GM19035 (cell line): ENCODE measurements at regions not wholly inside any gene's neighbourhood (a gene's known extent, or its start where the extent isn't known, plus 50 kb on each side); places are given as distances from the start of the nearest gene placed in this dataset.

ENCODE experiments used
- ATAC-seq: cut with Tn5 transposase; IDR thresholded peaks from one replicate; pipeline ENCODE4 v1.9.1; 2021; ENCODE audit not compliant: unreplicated experiment

GRCh38 chr12:87841935-87842334 is 187.3 kb downstream of the C12orf50 start:
- ATAC-seq, result no peak

GRCh38 chr12:87836190-87836589 is 193.0 kb downstream of the C12orf50 start:
- no peak for ATAC-seq

- no peak for ATAC-seq
These were observed 200.7 kb downstream of the C12orf50 start for GRCh38 chr12:87828382-87828973.

GRCh38 chr12:87827638-87828264 is 201.4 kb downstream of the C12orf50 start:
- ATAC-seq, result no peak

GRCh38 chr12:87822923-87823322 is 206.3 kb downstream of the C12orf50 start:
- no peak for ATAC-seq

- no peak for ATAC-seq
These were observed 208.5 kb downstream of the C12orf50 start for GRCh38 chr12:87820524-87821202.

GRCh38 chr12:87818441-87818840 is 210.8 kb downstream of the C12orf50 start:
- ATAC-seq, result no peak

DNA sequence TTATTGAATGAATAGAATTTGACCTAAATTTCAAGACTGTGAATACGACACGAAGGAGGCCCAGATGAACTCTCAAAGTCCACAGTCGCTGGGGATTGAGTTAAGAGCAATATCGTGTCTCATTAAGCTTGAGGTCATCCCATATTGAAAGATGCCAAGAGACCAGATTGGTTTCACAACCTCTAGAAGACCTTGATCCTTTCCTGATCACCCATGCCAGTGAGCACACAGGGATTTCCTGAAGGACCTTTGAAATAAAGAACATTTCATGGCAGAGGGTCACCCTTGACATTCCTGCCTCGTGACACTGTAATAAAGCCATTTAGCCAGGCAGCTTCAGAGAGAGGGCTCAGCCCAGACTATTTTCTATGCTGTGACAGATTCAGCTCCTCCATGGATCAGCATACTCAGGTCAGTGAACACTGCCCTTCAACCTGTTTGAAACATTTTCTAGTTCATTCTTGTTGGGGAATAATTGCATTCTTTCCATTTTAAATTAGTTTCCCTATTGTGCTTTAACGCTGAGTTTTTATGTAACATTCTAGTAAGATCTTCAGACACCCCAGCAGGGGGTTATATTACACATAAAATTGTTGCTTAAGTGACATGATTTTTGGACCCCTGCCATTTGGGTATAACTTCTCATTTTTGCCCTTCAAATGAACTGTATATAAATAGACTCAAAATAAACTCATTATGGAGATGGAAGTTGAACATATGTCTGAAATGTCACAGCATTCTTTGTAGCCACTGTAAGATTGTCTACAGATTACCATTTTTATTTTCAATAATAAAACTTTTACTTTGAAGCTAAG is 213.2 kb downstream of the C12orf50 start:
- no peak for ATAC-seq

DNA sequence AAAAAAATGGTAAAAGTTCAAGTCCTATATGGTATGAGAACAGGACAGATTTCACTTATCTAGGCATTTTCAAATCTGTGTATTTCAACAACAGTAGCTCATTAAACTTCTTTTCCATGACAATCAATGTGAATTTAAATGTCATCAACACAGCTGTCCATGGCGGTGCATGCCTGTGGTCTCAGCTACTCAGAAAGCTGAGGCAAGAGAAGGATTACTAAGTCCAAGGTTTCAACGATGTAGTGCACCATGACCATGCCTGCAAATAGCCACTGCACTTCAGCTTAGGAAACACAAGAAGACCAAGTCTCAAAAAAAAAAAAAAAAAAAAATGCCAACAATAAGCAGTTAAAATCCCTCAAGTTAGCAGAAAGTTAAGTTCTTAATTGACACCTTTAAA is 214.6 kb downstream of the C12orf50 start:
- ATAC-seq, result no peak

- ATAC-seq, result no peak
These were observed 215.5 kb downstream of the C12orf50 start for GRCh38 chr12:87813476-87814234.

- ATAC-seq, result no peak
These were observed 216.5 kb downstream of the C12orf50 start for GRCh38 chr12:87812681-87813080.

GRCh38 chr12:87812030-87812429 is 217.2 kb downstream of the C12orf50 start:
- no peak for ATAC-seq

- ATAC-seq, result no peak
These were observed 219.3 kb downstream of the C12orf50 start for GRCh38 chr12:87809916-87810315.

GRCh38 chr12:87807086-87807485 is 222.1 kb downstream of the C12orf50 start:
- ATAC-seq, result no peak

GRCh38 chr12:87806310-87806709 is 222.9 kb downstream of the C12orf50 start:
- ATAC-seq, result no peak

DNA sequence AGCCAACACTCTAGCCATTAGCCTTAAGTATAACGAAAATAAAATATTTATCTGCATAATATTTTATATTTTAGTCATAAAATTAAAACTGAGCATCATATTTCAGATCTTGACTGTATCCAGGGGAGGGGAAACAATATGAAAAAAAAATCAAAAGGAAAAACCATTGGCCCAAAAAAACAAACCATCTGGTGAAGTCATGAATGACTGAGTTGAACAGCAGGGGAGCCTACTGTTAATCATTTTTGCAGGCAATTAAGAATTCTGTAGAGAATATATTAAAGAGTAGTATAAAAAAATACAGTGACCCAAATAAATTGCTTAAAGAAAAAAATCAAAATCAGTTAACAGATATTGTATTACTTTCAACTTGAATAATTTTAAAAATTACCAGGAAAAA is 224.8 kb downstream of the C12orf50 start:
- no peak for ATAC-seq

DNA sequence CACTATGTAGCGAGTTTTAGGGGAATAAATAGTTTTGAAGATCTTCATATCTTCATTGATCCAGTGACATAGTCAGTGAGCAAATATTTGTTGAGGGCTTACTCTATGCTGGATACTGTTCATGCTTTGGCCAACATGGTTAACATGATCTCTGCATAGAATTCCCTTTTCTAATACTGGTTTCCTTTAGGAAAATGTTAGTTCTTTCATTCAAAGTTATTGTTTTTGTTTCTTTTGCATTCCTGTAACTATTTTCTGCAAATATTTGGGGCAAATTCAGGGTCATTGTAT is 226.5 kb downstream of the C12orf50 start:
- ATAC-seq, result no peak

- ATAC-seq, result peak; percentile 66
These were observed 227.1 kb downstream of the C12orf50 start for GRCh38 chr12:87801860-87802720.

DNA sequence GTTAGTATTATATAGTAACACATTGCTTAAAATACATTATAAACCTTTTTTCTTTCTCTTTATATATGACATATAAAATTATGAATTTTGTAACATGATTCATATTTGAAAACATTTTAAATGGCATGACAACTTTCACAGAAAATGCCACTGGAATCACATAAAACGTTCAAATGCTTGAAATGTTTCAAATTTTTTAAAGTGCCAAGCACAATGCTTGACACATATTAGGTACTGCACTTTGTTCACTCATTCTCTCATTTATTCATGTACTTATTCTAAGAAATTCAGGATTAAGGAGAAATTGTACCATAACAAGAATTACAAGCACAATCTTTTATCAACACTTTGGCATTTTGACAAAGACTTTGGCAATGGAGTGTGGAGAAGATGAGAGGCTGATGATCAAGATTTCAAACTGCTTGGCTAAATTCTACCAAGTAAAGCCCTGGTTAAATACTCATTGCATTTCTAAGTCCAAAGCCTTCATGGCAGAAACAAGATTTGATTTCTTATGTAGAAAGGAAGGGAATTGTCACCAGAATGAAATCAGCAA is 232.2 kb downstream of the C12orf50 start:
- ATAC-seq, result no peak

DNA sequence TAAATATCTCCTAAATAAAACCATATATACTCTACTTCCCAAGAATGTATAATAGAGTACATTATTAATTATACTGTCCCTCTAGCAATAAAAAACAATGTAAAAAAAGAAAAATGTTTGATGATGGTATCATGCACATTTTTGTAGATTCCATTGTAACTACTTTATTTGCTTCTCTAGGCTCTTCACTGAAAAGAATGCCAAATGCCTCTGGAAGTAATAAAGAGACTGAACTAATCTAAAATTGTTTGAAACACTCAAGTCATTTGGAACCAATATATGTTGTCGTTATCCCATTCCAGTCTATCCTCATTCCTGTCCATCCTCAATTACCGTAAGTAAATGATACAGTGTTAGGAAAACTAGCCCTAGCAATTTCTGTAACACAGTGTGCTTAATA is 233.6 kb downstream of the C12orf50 start:
- ATAC-seq, result no peak
